Suprapubic skin (tissue), 4 donors: ENCODE measurements at regions not wholly inside any gene's neighbourhood (a gene's known extent, or its start where the extent isn't known, plus 50 kb on each side); places are given as distances from the start of the nearest gene placed in this dataset.

Experiments
- CTCF ChIP-seq, 2 donors: fragments of 200-600 bp in 1 of 2; fragments of 450-650 bp in 1 of 2; sonication (generic) in 1 of 2; IDR thresholded peaks; one replicate each; pipeline ENCODE4 v1.5.1; 2016 to 2019; ENCODE audit warnings: antibody characterized with exemption in 2 of 2, mild to moderate bottlenecking in 1 of 2, moderate library complexity in 1 of 2
- EP300 ChIP-seq: sonication (generic); formaldehyde crosslinking; IDR thresholded peaks from one replicate; pipeline ENCODE4 v1.6.1; 2017; ENCODE audit warnings: antibody characterized with exemption
- POLR2AphosphoS5 ChIP-seq, 3 donors: sonication (generic); formaldehyde crosslinking; IDR thresholded peaks; one replicate each; pipeline ENCODE4 v1.6.1; 2017; ENCODE audit warnings: antibody characterized with exemption in 3 of 3

GRCh38 chr7:31462636-31463035 is 51.3 kb upstream of the ITPRID1 start:
- TF ChIP-seq POLR2AphosphoS5 (IDR thresholded peaks at IDR 0.05) (no peak), CTCF (IDR thresholded peaks at IDR 0.05) (no peak), EP300 (no peak)
